ENCODE measurements at regions not wholly inside any gene's neighbourhood (a gene's known extent, or its start where the extent isn't known, plus 50 kb on each side); places are given as distances from the start of the nearest gene placed in this dataset.

- DNase-seq (ENCODE audit: low read depth in 1 of 2, low spot score in 2 of 2): no peak
- peaks cover 2% of the 10 kb centered on the region; the same call in 1 of the 2 replicates for H3K9me3 ChIP-seq (replicated peaks)
- H3K4me3 ChIP-seq: no peak overlapping the region
- no peaks in the 10 kb centered on the region for H3K27me3 ChIP-seq (replicated peaks)
- H3K36me3 ChIP-seq: no peaks in the 10 kb centered on the region
- H3K27ac ChIP-seq: no peak overlapping the region
- H3K4me1 ChIP-seq (replicated peaks): no peaks in the 10 kb centered on the region
Measured at GRCh38 chr1:217373761-217374701, 256.9 kb downstream of the GPATCH2 start.

- H3K4me3 ChIP-seq: no peak overlapping the region
- H3K36me3 ChIP-seq: no peaks in the 10 kb centered on the region
- H3K4me1 ChIP-seq (replicated peaks): no peaks in the 10 kb centered on the region
- no peaks in the 10 kb centered on the region for H3K9me3 ChIP-seq (replicated peaks)
- no peak overlapping the region for H3K27ac ChIP-seq
- H3K27me3 ChIP-seq (replicated peaks): no peaks in the 10 kb centered on the region
- DNase-seq (ENCODE audit: low read depth in 1 of 2, low spot score in 2 of 2): no peak
Measured at GRCh38 chr1:217372049-217372970, 258.6 kb downstream of the GPATCH2 start.

- DNase-seq (ENCODE audit: low read depth in 1 of 2, low spot score in 2 of 2): no peak
- Histone ChIP-seq H3K27me3 (replicated peaks) (no peaks in the 10 kb centered on the region), H3K36me3 (no peaks in the 10 kb centered on the region), H3K4me3 (no peak overlapping the region), H3K9me3 (replicated peaks) (no peaks in the 10 kb centered on the region), H3K4me1 (replicated peaks) (no peaks in the 10 kb centered on the region), H3K27ac (no peak overlapping the region)
Measured at GRCh38 chr1:217370757-217371156, 260.1 kb downstream of the GPATCH2 start.

- Histone ChIP-seq H3K4me3 (no peak overlapping the region), H3K36me3 (no peaks in the 10 kb centered on the region), H3K9me3 (replicated peaks) (no peaks in the 10 kb centered on the region), H3K4me1 (replicated peaks) (no peaks in the 10 kb centered on the region), H3K27ac (no peak overlapping the region), H3K27me3 (replicated peaks) (no peaks in the 10 kb centered on the region)
- DNase-seq (ENCODE audit: low read depth in 1 of 2, low spot score in 2 of 2): no peak
Measured at GRCh38 chr1:217369996-217370551, 260.8 kb downstream of the GPATCH2 start.

- DNase-seq (ENCODE audit: low read depth in 1 of 2, low spot score in 2 of 2): no peak
- Histone ChIP-seq H3K36me3 (no peaks in the 10 kb centered on the region), H3K9me3 (replicated peaks) (no peaks in the 10 kb centered on the region), H3K27ac (no peak overlapping the region), H3K4me1 (replicated peaks) (no peaks in the 10 kb centered on the region), H3K27me3 (replicated peaks) (no peaks in the 10 kb centered on the region), H3K4me3 (no peak overlapping the region)
Measured at GRCh38 chr1:217369271-217369981, 261.5 kb downstream of the GPATCH2 start.

- DNase-seq (ENCODE audit: low read depth in 1 of 2, low spot score in 2 of 2): no peak
- H3K4me1 ChIP-seq (replicated peaks): no peaks in the 10 kb centered on the region
- no peak overlapping the region for H3K4me3 ChIP-seq
- H3K36me3 ChIP-seq: no peaks in the 10 kb centered on the region
- no peak overlapping the region for H3K27ac ChIP-seq
- no peaks in the 10 kb centered on the region for H3K9me3 ChIP-seq (replicated peaks)
- H3K27me3 ChIP-seq (replicated peaks): no peaks in the 10 kb centered on the region
Measured at GRCh38 chr1:217364220-217364619, 266.7 kb downstream of the GPATCH2 start.

GRCh38 chr1:217363319-217363718 is 267.6 kb downstream of the GPATCH2 start:
- no peaks in the 10 kb centered on the region for H3K36me3 ChIP-seq
- H3K27ac ChIP-seq: no peak overlapping the region
- no peak for DNase-seq (ENCODE audit: low read depth in 1 of 2, low spot score in 2 of 2)
- no peak overlapping the region for H3K4me3 ChIP-seq
- no peaks in the 10 kb centered on the region for H3K9me3 ChIP-seq (replicated peaks)
- no peaks in the 10 kb centered on the region for H3K4me1 ChIP-seq (replicated peaks)
- H3K27me3 ChIP-seq (replicated peaks): no peaks in the 10 kb centered on the region

- Histone ChIP-seq H3K4me1 (replicated peaks) (no peaks in the 10 kb centered on the region), H3K27ac (no peak overlapping the region)
- no peak for DNase-seq (ENCODE audit: low read depth in 1 of 2, low spot score in 2 of 2)
Measured at GRCh38 chr1:217360510-217360909, 270.4 kb downstream of the GPATCH2 start.

GRCh38 chr1:217354895-217355294 is 276.0 kb downstream of the GPATCH2 start:
- Histone ChIP-seq H3K4me3 (no peak overlapping the region), H3K9me3 (replicated peaks) (no peaks in the 10 kb centered on the region), H3K4me1 (replicated peaks) (no peaks in the 10 kb centered on the region), H3K36me3 (no peaks in the 10 kb centered on the region), H3K27me3 (replicated peaks) (no peaks in the 10 kb centered on the region), H3K27ac (no peak overlapping the region)
- DNase-seq (ENCODE audit: low read depth in 1 of 2, low spot score in 2 of 2): no peak

More at GRCh38 chr1:217360510-217360909, 270.4 kb downstream of the GPATCH2 start:
- Histone ChIP-seq H3K9me3 (replicated peaks) (no peaks in the 10 kb centered on the region), H3K4me3 (no peak overlapping the region), H3K27me3 (replicated peaks) (no peaks in the 10 kb centered on the region), H3K36me3 (no peaks in the 10 kb centered on the region)

- Histone ChIP-seq H3K9me3 (replicated peaks) (no peaks in the 10 kb centered on the region), H3K4me1 (replicated peaks) (no peaks in the 10 kb centered on the region), H3K4me3 (no peak overlapping the region), H3K36me3 (no peaks in the 10 kb centered on the region), H3K27me3 (replicated peaks) (no peaks in the 10 kb centered on the region), H3K27ac (no peak overlapping the region)
- no peak for DNase-seq (ENCODE audit: low read depth in 1 of 2, low spot score in 2 of 2)
Measured at GRCh38 chr1:217348960-217349664, 281.8 kb downstream of the GPATCH2 start.

- no peaks in the 10 kb centered on the region for H3K27me3 ChIP-seq (replicated peaks)
- no peak overlapping the region for H3K27ac ChIP-seq
- no peaks in the 10 kb centered on the region for H3K9me3 ChIP-seq (replicated peaks)
- H3K4me1 ChIP-seq (replicated peaks): no peaks in the 10 kb centered on the region
- no peak for DNase-seq (ENCODE audit: low read depth in 1 of 2, low spot score in 2 of 2)
- H3K4me3 ChIP-seq: no peak overlapping the region
- H3K36me3 ChIP-seq: no peaks in the 10 kb centered on the region
Measured at GRCh38 chr1:217344712-217345111, 286.2 kb downstream of the GPATCH2 start.

- no peak overlapping the region for H3K27ac ChIP-seq
- no peaks in the 10 kb centered on the region for H3K27me3 ChIP-seq (replicated peaks)
- no peak overlapping the region for H3K4me3 ChIP-seq
- DNase-seq (ENCODE audit: low read depth in 1 of 2, low spot score in 2 of 2): no peak
- H3K4me1 ChIP-seq (replicated peaks): no peaks in the 10 kb centered on the region
- H3K36me3 ChIP-seq: no peaks in the 10 kb centered on the region
- no peaks in the 10 kb centered on the region for H3K9me3 ChIP-seq (replicated peaks)
Measured at GRCh38 chr1:217343907-217344306, 287.0 kb downstream of the GPATCH2 start.

- Histone ChIP-seq H3K27ac (no peak overlapping the region), H3K9me3 (replicated peaks) (no peaks in the 10 kb centered on the region), H3K27me3 (replicated peaks) (no peaks in the 10 kb centered on the region), H3K36me3 (no peaks in the 10 kb centered on the region), H3K4me1 (replicated peaks) (no peaks in the 10 kb centered on the region), H3K4me3 (no peak overlapping the region)
- DNase-seq (ENCODE audit: low read depth in 1 of 2, low spot score in 2 of 2): no peak
Measured at GRCh38 chr1:217342105-217342504, 288.8 kb downstream of the GPATCH2 start.

All from SJSA1 (cell line).